Keratinocyte (primary cell): ENCODE measurements at regions not wholly inside any gene's neighbourhood (a gene's known extent, or its start where the extent isn't known, plus 50 kb on each side); places are given as distances from the start of the nearest gene placed in this dataset.
A peak's percentile ranks its signal among the peaks of the same experiment; 100 is the strongest.

ENCODE experiments used
- DNase-seq: peaks from one replicate; pipeline ENCODE4 v3.0.0-alpha.2; 2011; ENCODE audit warnings: low read depth, missing footprints, low spot score
- FAIRE-seq: peaks from 2 replicates; lab custom pipeline; 2011; peaks lifted over from hg19 to GRCh38; lab: Jason Lieb, UNC
- H2AFZ ChIP-seq: 2 replicates; pipeline ENCODE4 v1.6.0; 2012; ENCODE audit warnings: low read length, control low read depth, inconsistent platforms; ENCODE audit not compliant: control insufficient read depth
- H3K27ac ChIP-seq: 2 replicates; pipeline ENCODE4 v1.5.1; 2011; ENCODE audit warnings: low read length; ENCODE audit not compliant: control insufficient read depth, insufficient read depth
- H3K27me3 ChIP-seq: 3 replicates; pipeline ENCODE4 v1.6.0; 2011; ENCODE audit warnings: low read length; ENCODE audit not compliant: control insufficient read depth, insufficient read depth; ENCODE audit errors: extremely low read depth
- H3K36me3 ChIP-seq, 2 experiments: 2 replicates in 1 of 2; 3 replicates in 1 of 2; pipeline ENCODE4 v1.5.1; 2011; ENCODE audit warnings: low read length in 2 of 2, mild to moderate bottlenecking in 1 of 2; ENCODE audit not compliant: control insufficient read depth in 2 of 2, insufficient read depth in 2 of 2; ENCODE audit errors: extremely low read depth in 1 of 2
- H3K4me1 ChIP-seq: 3 replicates; pipeline ENCODE4 v1.5.1; 2011; ENCODE audit warnings: low read length; ENCODE audit not compliant: control insufficient read depth, insufficient read depth; ENCODE audit errors: extremely low read depth
- H3K4me2 ChIP-seq: 3 replicates; pipeline ENCODE4 v1.6.0; 2011; ENCODE audit warnings: low read depth, low read length; ENCODE audit not compliant: control insufficient read depth, insufficient read depth; ENCODE audit errors: extremely low read depth
- H3K4me3 ChIP-seq, 3 experiments: fragments of 200-600 bp in 1 of 3; sonication (generic) in 1 of 3; 2 replicates in 2 of 3; 3 replicates in 1 of 3; pipeline ENCODE4 v1.5.1; 2011 to 2016; ENCODE audit warnings: low read length in 3 of 3, mild to moderate bottlenecking in 3 of 3, control low read depth in 2 of 3, inconsistent platforms in 1 of 3, low read depth in 1 of 3, mixed read lengths in 1 of 3, mixed run types in 1 of 3, moderate library complexity in 1 of 3; ENCODE audit not compliant: control insufficient read depth in 2 of 3, insufficient read depth in 2 of 3; ENCODE audit errors: extremely low read depth in 1 of 3
- H3K79me2 ChIP-seq: 2 replicates; pipeline ENCODE4 v1.6.0; 2012; ENCODE audit warnings: low read length; ENCODE audit not compliant: control insufficient read depth, insufficient read depth
- H3K9ac ChIP-seq: 3 replicates; pipeline ENCODE4 v1.6.0; 2011; ENCODE audit warnings: low read length; ENCODE audit not compliant: control insufficient read depth, insufficient read depth; ENCODE audit errors: extremely low read depth
- H3K9me1 ChIP-seq: 3 replicates; pipeline ENCODE4 v1.6.0; 2011; ENCODE audit warnings: low read length; ENCODE audit not compliant: control insufficient read depth, insufficient read depth; ENCODE audit errors: extremely low read depth
- H3K9me3 ChIP-seq: 2 replicates; pipeline ENCODE4 v1.5.1; 2012; ENCODE audit warnings: low read depth, low read length; ENCODE audit not compliant: control insufficient read depth
- H4K20me1 ChIP-seq: 3 replicates; pipeline ENCODE4 v1.6.0; 2011; ENCODE audit warnings: low read length; ENCODE audit not compliant: control insufficient read depth, insufficient read depth; ENCODE audit errors: extremely low read depth
- EZH2 ChIP-seq: IDR thresholded peaks from one replicate; pipeline ENCODE4 v1.6.1; 2012; ENCODE audit warnings: inconsistent platforms, mild to moderate bottlenecking, low read length, moderate library complexity
- dilution Hi-C: fragments of 300-500 bp; cut with MboI; formaldehyde crosslinking; loops from one replicate; pipeline ENCODE4 v1.7.0; 2020; ENCODE audit warnings: low sequenced_read_pairs; ENCODE audit not compliant: extremely low pct_ligation_motif_present
- TF ChIP-seq, protein P1 (sequence below), 3 experiments: IDR thresholded peaks in 1 of 3; conservative IDR thresholded peaks in 1 of 3; optimal IDR thresholded peaks in 1 of 3; 2 replicates in 2 of 3; 3 replicates in 1 of 3; pipeline versions ENCODE3 to v1.5.1; 2011; ENCODE audit warnings: low read length in 3 of 3, mild to moderate bottlenecking in 3 of 3, moderate library complexity in 2 of 3, control low read depth in 1 of 3, inconsistent platforms in 1 of 3; ENCODE audit not compliant: insufficient read depth in 2 of 3; ENCODE audit errors: extremely low read depth in 1 of 3

DNA sequence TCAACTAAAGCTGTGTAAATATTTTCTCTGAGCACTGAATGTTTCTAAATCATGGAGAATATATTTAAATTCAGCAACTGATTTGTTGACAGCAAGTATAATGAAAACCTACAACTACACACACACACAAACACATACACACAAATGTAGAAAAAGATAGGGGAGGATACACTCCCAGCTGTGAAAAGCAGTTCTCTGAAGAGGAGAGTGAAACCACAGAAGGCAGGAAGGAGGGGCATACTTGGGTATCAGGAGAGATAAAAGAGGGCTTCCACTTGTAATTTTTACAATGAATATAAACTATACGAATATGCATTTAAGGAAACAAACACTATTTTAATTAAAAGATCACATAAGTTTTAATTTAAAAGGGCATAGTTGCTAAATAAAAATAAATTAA is 227.8 kb upstream of the SLC24A2 start:
- TF ChIP-seq, protein P1, sequence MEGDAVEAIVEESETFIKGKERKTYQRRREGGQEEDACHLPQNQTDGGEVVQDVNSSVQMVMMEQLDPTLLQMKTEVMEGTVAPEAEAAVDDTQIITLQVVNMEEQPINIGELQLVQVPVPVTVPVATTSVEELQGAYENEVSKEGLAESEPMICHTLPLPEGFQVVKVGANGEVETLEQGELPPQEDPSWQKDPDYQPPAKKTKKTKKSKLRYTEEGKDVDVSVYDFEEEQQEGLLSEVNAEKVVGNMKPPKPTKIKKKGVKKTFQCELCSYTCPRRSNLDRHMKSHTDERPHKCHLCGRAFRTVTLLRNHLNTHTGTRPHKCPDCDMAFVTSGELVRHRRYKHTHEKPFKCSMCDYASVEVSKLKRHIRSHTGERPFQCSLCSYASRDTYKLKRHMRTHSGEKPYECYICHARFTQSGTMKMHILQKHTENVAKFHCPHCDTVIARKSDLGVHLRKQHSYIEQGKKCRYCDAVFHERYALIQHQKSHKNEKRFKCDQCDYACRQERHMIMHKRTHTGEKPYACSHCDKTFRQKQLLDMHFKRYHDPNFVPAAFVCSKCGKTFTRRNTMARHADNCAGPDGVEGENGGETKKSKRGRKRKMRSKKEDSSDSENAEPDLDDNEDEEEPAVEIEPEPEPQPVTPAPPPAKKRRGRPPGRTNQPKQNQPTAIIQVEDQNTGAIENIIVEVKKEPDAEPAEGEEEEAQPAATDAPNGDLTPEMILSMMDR (optimal IDR thresholded peaks at IDR 0.05 in 1 of 3, IDR thresholded peaks at IDR 0.05 in 1 of 3, conservative IDR thresholded peaks at IDR 0.05 in 1 of 3; ENCODE audit: extremely low read depth in 1 of 3, insufficient read depth in 2 of 3, low read length in 3 of 3): no peak
- TF ChIP-seq EZH2: no peak
- Histone ChIP-seq H4K20me1 (no peaks in the 10 kb centered on the region), H2AFZ (no peak overlapping the region), H3K4me3 (no peak overlapping the region), H3K27me3 (no peaks in the 10 kb centered on the region), H3K36me3 (no peaks in the 10 kb centered on the region), H3K9me3 (no peaks in the 10 kb centered on the region), H3K27ac (no peak overlapping the region), H3K4me2 (no peak overlapping the region), H3K9ac (no peak overlapping the region), H3K79me2 (no peaks in the 10 kb centered on the region), H3K9me1 (no peaks in the 10 kb centered on the region), H3K4me1 (no peaks in the 10 kb centered on the region)
- no peak for FAIRE-seq
- dilution Hi-C loops: no loop called here
- DNase-seq: no peak

DNA sequence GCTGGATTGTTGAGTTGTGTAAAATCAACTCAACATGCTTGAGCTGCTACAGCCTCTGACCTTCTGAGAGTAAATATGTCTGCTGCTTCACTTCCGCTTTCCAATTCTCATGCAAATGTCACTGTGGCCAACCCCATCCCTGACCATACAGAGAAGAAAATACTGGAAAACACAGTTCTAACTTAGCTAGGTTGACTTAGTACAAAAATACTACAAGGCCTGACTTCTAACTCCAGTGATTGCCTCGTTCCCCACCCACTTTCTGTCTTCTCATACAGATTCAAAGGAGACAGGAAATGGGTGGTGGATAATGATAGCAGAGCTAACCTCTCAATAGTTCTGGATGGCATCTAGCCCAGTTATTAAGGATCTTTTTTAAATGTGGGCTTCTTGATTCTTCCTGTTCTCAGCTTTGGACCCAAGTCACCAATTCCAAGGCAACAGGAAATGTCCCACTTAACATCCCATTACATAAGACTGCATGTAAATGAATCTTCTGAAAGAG is 226.6 kb upstream of the SLC24A2 start:
- no peaks in the 10 kb centered on the region for H3K9me1 ChIP-seq
- no peaks in the 10 kb centered on the region for H3K36me3 ChIP-seq
- H3K27ac ChIP-seq: no peak overlapping the region
- FAIRE-seq: peak; percentile 36
- H3K4me2 ChIP-seq: no peak overlapping the region
- no peak overlapping the region for H3K4me3 ChIP-seq
- no peak for TF ChIP-seq EZH2
- TF ChIP-seq, protein P1 (optimal IDR thresholded peaks at IDR 0.05 in 1 of 3, IDR thresholded peaks at IDR 0.05 in 1 of 3, conservative IDR thresholded peaks at IDR 0.05 in 1 of 3; ENCODE audit: extremely low read depth in 1 of 3, insufficient read depth in 2 of 3, low read length in 3 of 3): no peak
- no peaks in the 10 kb centered on the region for H3K4me1 ChIP-seq
- dilution Hi-C loops: no loop called here
- H3K9ac ChIP-seq: no peak overlapping the region
- H3K79me2 ChIP-seq: no peaks in the 10 kb centered on the region
- H3K9me3 ChIP-seq: no peaks in the 10 kb centered on the region
- no peak for DNase-seq
- H4K20me1 ChIP-seq: no peaks in the 10 kb centered on the region
- no peaks in the 10 kb centered on the region for H3K27me3 ChIP-seq
- no peak overlapping the region for H2AFZ ChIP-seq
